ENCODE measurements at regions not wholly inside any gene's neighbourhood (a gene's known extent, or its start where the extent isn't known, plus 50 kb on each side); places are given as distances from the start of the nearest gene placed in this dataset.

DNA sequence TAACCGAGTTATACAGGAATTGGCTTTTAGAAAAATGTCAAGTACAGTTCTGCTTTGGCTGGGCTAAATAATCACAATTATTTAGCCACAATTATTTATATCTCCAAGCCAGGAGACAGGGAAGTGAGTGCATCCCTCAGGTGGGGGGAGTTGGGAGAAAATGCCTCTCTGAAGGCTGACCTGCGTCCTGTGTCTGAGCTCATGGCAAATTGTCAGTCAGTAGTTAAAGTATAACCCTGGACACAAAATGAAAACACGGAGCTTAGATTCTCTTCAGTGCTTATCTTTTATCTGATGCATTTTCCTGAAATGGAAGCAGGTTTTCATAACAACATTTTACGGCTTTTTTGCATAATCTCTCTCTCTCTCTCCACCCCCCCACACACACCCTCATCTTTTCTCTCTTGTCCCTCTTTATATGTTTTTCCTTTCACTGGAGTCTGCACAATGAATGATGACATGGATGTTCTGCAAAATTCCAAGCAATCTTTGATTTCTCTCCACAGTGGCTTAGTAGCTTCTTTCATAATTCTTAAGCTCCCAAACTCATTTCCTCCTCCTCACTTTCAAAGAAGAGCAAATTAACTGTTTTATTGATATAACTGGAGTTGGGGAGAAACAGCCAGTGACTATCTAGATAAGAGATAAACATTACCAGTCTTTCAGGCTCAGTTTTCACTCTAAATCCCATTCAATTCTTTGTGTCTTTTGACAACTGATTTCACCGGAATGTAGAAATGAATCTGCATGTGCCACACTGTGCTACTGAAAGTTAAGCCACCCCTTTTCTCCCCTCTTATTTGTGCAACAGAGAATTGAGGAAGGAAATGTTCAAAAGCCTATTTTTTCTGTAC, 521.4 kb upstream of the GHITM start:
- Histone ChIP-seq H4K8ac (ENCODE audit: extremely low read depth, insufficient read depth, low read length) (no peak overlapping the region), H3K79me2 (ENCODE audit: control insufficient read depth in 1 of 2, insufficient read depth in 2 of 2, low read length in 2 of 2) (no peaks in the 10 kb centered on the region), H3K56ac (replicated peaks; ENCODE audit: insufficient read length, low read depth, low read length) (no peak overlapping the region), H2BK20ac (ENCODE audit: low read length) (no peak overlapping the region), H3K23ac (ENCODE audit: insufficient read length) (no peak overlapping the region), H3K14ac (ENCODE audit: insufficient read length) (no peak overlapping the region), H2BK15ac (ENCODE audit: low read length) (no peak overlapping the region), H3K9ac (replicated peaks in 1 of 4; ENCODE audit: extremely low read depth in 1 of 4, low read depth in 3 of 4, low read length in 3 of 4) (no peak overlapping the region), H3K79me1 (ENCODE audit: low read depth, low read length) (no peaks in the 10 kb centered on the region), H3K23me2 (ENCODE audit: low read depth, low read length) (no peaks in the 10 kb centered on the region), H3K36me3 (ENCODE audit: control insufficient read depth in 2 of 4, insufficient read depth in 4 of 4, low read length in 3 of 4) (no peaks in the 10 kb centered on the region), H2AFZ (ENCODE audit: low read length) (no peak overlapping the region), H3K4me3 (ENCODE audit: extremely low read depth in 1 of 4, insufficient read depth in 2 of 4, low read depth in 3 of 4, low read length in 4 of 4) (no peak overlapping the region), H4K91ac (replicated peaks; ENCODE audit: insufficient read length, low read length) (no peak overlapping the region), H2BK5ac (ENCODE audit: low read depth, low read length) (no peak overlapping the region), H3K9me3 (ENCODE audit: insufficient read depth in 2 of 2, low read depth in 1 of 2, low read length in 1 of 2) (no peaks in the 10 kb centered on the region), H3K4me2 (ENCODE audit: insufficient read depth in 1 of 2, low read depth in 2 of 2, low read length in 2 of 2) (no peak overlapping the region), H3K4me1 (replicated peaks in 1 of 4; ENCODE audit: control insufficient read depth in 3 of 4, insufficient read depth in 4 of 4, low read length in 3 of 4) (no peaks in the 10 kb centered on the region), H2BK120ac (replicated peaks; ENCODE audit: low read depth, low read length) (no peak overlapping the region), H3K27ac (ENCODE audit: low read depth, low read length) (no peak overlapping the region), H3K18ac (ENCODE audit: extremely low read depth, low read length) (no peak overlapping the region), H4K5ac (ENCODE audit: insufficient read length, low read depth, low read length) (no peak overlapping the region), H2AK5ac (ENCODE audit: low read depth, low read length) (no peak overlapping the region), H4K20me1 (replicated peaks in 1 of 2; ENCODE audit: control insufficient read depth in 1 of 2, insufficient read depth in 2 of 2, low read length in 2 of 2) (no peaks in the 10 kb centered on the region), H3K4ac (replicated peaks; ENCODE audit: insufficient read length, low read depth, low read length) (no peak overlapping the region), H2BK12ac (ENCODE audit: low read depth, low read length) (no peak overlapping the region), H3K27me3 (replicated peaks in 1 of 4; ENCODE audit: control insufficient read depth in 3 of 4, extremely low read depth in 1 of 4, insufficient read depth in 3 of 4, low read length in 3 of 4) (no peaks in the 10 kb centered on the region)
- DNase-seq (ENCODE audit: low read depth in 1 of 2, low spot score in 2 of 2) (no peak), FAIRE-seq (no peak)
- ChIA-PET CTCF (ENCODE audit: partially characterized antibody) (interaction anchor here (1.0 to 2.6 kb wide), 2 partner anchors 9 to 253 kb away, joined by 3 to 8 read pairs; no protein-coding TSS in a partner anchor), POLR2A (ENCODE audit: partially characterized antibody) (no interaction called here)
- TF ChIP-seq FOSL1 (IDR thresholded peaks at IDR 0.05; ENCODE audit: insufficient read depth, low read depth, low read length) (no peak), MAFK (IDR thresholded peaks at IDR 0.05; ENCODE audit: low read depth, low read length) (no peak), BRCA1 (IDR thresholded peaks at IDR 0.05; ENCODE audit: low read depth, low read length) (no peak), RFX5 (IDR thresholded peaks at IDR 0.05; ENCODE audit: borderline replicate concordance, low read depth, low read length) (no peak), TAF7 (optimal IDR thresholded peaks at IDR 0.05; ENCODE audit: borderline replicate concordance, low read depth, low read length) (no peak), NANOG (IDR thresholded peaks at IDR 0.05; ENCODE audit: insufficient read depth, low read depth, low read length, poor library complexity, severe bottlenecking) (no peak)
- WGBS, 2 experiments (ENCODE audit: extremely low coverage in 1 of 2, insufficient coverage in 1 of 2, insufficient read length in 1 of 2, insufficient replicate concordance in 2 of 2, low coverage in 1 of 2, low lambda C conversion rate in 2 of 2, missing lambda C conversion rate in 1 of 2) = 92% methylated on average over 5 of the region's 5 CpGs; no CpG with 5 or more reads in 1 of the 2 experiments
